ENCODE measurements at regions not wholly inside any gene's neighbourhood (a gene's known extent, or its start where the extent isn't known, plus 50 kb on each side); places are given as distances from the start of the nearest gene placed in this dataset.

DNA sequence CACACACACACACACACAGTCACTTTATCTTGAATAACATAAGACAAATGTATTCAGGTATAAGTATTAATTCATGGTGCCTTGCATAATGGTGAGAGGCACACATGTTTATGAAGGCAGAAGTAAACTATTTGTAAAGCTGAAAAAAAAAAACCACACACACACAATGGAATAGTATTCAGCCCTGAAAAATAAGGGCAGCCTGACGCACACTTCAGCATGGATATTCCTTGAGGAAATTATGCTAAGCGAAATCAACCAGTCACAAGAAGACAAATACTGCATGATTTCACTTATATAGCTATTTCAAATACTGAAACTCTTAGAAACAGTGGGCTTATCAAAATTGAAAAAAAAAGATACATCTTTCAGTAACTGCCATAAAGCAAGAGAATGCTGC lies 200.2 kb upstream of the RBFOX1 start:
- Mint-ChIP-seq H3K9me3 (ENCODE audit: low read depth) (peaks cover 14% of the 10 kb centered on the region), H3K27me3 (ENCODE audit: low read depth) (no peaks in the 10 kb centered on the region), H3K4me1 (ENCODE audit: low read depth) (no peaks in the 10 kb centered on the region), H3K36me3 (ENCODE audit: low read depth) (no peaks in the 10 kb centered on the region), H3K27ac (ENCODE audit: unreplicated experiment) (no peak overlapping the region), H3K4me3 (ENCODE audit: unreplicated experiment) (no peak overlapping the region)
- no peak for DNase-seq (ENCODE audit: low spot score)
- TF ChIP-seq, protein P1, sequence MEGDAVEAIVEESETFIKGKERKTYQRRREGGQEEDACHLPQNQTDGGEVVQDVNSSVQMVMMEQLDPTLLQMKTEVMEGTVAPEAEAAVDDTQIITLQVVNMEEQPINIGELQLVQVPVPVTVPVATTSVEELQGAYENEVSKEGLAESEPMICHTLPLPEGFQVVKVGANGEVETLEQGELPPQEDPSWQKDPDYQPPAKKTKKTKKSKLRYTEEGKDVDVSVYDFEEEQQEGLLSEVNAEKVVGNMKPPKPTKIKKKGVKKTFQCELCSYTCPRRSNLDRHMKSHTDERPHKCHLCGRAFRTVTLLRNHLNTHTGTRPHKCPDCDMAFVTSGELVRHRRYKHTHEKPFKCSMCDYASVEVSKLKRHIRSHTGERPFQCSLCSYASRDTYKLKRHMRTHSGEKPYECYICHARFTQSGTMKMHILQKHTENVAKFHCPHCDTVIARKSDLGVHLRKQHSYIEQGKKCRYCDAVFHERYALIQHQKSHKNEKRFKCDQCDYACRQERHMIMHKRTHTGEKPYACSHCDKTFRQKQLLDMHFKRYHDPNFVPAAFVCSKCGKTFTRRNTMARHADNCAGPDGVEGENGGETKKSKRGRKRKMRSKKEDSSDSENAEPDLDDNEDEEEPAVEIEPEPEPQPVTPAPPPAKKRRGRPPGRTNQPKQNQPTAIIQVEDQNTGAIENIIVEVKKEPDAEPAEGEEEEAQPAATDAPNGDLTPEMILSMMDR (IDR thresholded peaks at IDR 0.05), result no peak

DNA sequence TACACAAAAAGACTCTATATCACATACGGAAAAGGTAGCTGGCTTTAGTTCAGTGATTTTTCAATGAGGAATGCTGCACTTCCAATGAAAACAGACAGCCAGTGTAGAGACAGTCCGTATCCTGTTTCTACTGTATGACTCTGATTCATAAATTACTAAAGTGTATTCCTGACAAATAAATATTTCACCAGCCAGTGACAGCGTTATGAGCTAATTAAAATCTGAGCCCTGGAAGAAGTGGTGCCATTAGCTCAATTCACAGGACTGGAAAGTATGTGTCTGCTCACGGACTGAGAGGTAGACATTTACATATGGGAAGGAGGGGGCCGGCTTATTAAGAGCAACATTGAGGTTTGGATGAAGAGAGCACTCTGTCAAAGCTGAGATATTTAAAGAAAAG lies 207.9 kb upstream of the RBFOX1 start:
- no peak for DNase-seq (ENCODE audit: low spot score)
- no peak overlapping the region for H3K4me3 Mint-ChIP-seq (ENCODE audit: unreplicated experiment)
- no peaks in the 10 kb centered on the region for H3K36me3 Mint-ChIP-seq (ENCODE audit: low read depth)
- H3K27ac Mint-ChIP-seq (ENCODE audit: unreplicated experiment), result no peak overlapping the region
- H3K27me3 Mint-ChIP-seq (ENCODE audit: low read depth), result no peaks in the 10 kb centered on the region
- H3K9me3 Mint-ChIP-seq (ENCODE audit: low read depth), result peaks cover 18% of the 10 kb centered on the region
- TF ChIP-seq, protein P1 (IDR thresholded peaks at IDR 0.05), result no peak
- no peaks in the 10 kb centered on the region for H3K4me1 Mint-ChIP-seq (ENCODE audit: low read depth)

DNA sequence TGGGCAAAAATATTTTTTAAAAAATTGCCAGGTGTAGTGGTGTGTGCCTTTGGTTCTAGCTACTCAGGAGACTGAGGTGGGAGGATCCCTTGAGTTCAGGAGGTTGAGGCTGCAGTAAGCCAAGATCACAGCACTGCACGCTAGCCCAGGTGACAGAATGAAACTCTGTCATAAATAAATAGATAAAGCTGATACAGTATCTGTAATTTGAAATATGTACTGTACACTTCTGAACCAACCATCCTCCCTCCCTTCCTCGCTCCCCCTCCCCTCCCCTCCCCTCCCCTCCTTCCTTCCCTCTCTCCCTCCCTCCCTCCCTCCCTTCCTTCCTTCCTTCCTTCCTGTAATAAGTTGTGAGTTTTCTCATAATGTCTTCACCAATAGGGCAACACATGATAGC lies 208.4 kb upstream of the RBFOX1 start:
- H3K9me3 Mint-ChIP-seq (ENCODE audit: low read depth), result peaks cover 15% of the 10 kb centered on the region
- TF ChIP-seq, protein P1 (IDR thresholded peaks at IDR 0.05), result no peak
- no peak overlapping the region for H3K4me3 Mint-ChIP-seq (ENCODE audit: unreplicated experiment)
- H3K27me3 Mint-ChIP-seq (ENCODE audit: low read depth), result no peaks in the 10 kb centered on the region
- no peak overlapping the region for H3K27ac Mint-ChIP-seq (ENCODE audit: unreplicated experiment)
- DNase-seq (ENCODE audit: low spot score), result no peak
- no peaks in the 10 kb centered on the region for H3K36me3 Mint-ChIP-seq (ENCODE audit: low read depth)
- no peaks in the 10 kb centered on the region for H3K4me1 Mint-ChIP-seq (ENCODE audit: low read depth)

DNA sequence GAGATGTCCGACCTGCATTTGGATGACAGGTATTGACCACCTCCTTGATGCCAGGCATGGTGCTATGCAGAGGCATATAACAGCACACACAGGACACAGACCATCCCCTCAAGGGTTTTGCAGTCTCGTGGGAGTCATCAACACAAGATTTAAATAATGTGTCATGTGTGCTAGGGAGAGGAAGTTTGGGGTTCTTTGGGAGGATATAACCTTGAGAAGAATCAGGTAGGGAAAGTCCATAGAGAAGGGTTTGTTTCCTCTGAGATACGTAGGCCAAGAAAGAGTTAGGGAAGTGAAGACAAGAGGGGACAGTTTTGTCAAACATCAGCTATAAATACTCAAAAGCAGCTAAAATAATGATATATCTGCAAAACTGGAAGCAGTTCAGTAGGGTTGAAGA lies 215.9 kb upstream of the RBFOX1 start:
- TF ChIP-seq, protein P1 (IDR thresholded peaks at IDR 0.05), result no peak
- Mint-ChIP-seq H3K4me1 (ENCODE audit: low read depth) (no peaks in the 10 kb centered on the region), H3K36me3 (ENCODE audit: low read depth) (no peaks in the 10 kb centered on the region), H3K4me3 (ENCODE audit: unreplicated experiment) (no peak overlapping the region), H3K27ac (ENCODE audit: unreplicated experiment) (no peak overlapping the region), H3K27me3 (ENCODE audit: low read depth) (no peaks in the 10 kb centered on the region), H3K9me3 (ENCODE audit: low read depth) (no peaks in the 10 kb centered on the region)
- no peak for DNase-seq (ENCODE audit: low spot score)

DNA sequence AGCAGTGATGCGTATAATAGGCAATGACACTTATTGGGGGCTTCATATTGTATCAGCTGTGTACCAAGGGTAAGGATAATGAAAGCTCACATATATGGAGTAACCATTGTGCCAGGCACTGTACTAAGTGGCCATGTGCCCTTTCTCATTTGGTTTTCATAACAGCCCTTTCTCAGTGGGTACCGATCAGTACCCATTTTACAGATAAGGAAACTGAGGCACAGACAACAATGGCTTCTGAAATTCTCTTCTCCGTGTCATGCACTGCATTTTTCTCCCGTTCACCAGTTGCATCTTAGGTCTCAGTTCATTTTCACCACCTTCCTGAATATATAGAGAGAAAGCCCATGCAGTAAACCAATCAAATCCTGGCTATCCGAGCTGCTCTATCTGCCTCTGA lies 216.7 kb upstream of the RBFOX1 start:
- Mint-ChIP-seq H3K4me3 (ENCODE audit: unreplicated experiment) (no peak overlapping the region), H3K9me3 (ENCODE audit: low read depth) (no peaks in the 10 kb centered on the region), H3K4me1 (ENCODE audit: low read depth) (no peaks in the 10 kb centered on the region), H3K36me3 (ENCODE audit: low read depth) (no peaks in the 10 kb centered on the region), H3K27ac (ENCODE audit: unreplicated experiment) (no peak overlapping the region), H3K27me3 (ENCODE audit: low read depth) (no peaks in the 10 kb centered on the region)
- no peak for DNase-seq (ENCODE audit: low spot score)
- TF ChIP-seq, protein P1 (IDR thresholded peaks at IDR 0.05), result no peak

Measured in chondrocyte (in vitro differentiated cells).